H7 (cell line): ENCODE measurements at regions not wholly inside any gene's neighbourhood (a gene's known extent, or its start where the extent isn't known, plus 50 kb on each side); places are given as distances from the start of the nearest gene placed in this dataset.
A peak's percentile ranks its signal among the peaks of the same experiment; 100 is the strongest.
"Not testable (repeated sequence)": the region's sequence is repeated elsewhere in the genome, so short reads cannot be mapped to it uniquely, and the experiment has no call there.

Source experiments
- DNase-seq: peaks from one replicate; pipeline ENCODE4 v3.0.0; 2012
- H3K27me3 ChIP-seq: 2 replicates; pipeline ENCODE4 v1.6.0; 2011; ENCODE audit warnings: mild to moderate bottlenecking, low read length; ENCODE audit not compliant: control insufficient read depth, insufficient read depth
- H3K36me3 ChIP-seq: replicated peaks from 2 replicates; pipeline ENCODE4 v1.5.1; 2011; ENCODE audit warnings: low read length; ENCODE audit not compliant: control insufficient read depth, insufficient read depth
- H3K4me3 ChIP-seq: 2 replicates; pipeline ENCODE4 v1.5.1; 2011; ENCODE audit warnings: low read depth, mild to moderate bottlenecking, control low read depth, low read length, moderate library complexity; ENCODE audit not compliant: insufficient read depth

GRCh38 chr4:34953145-34953799 lies 1291.0 kb downstream of the ARAP2 start:
- Histone ChIP-seq H3K36me3 (no peaks in the 10 kb centered on the region), H3K27me3 (no peaks in the 10 kb centered on the region), H3K4me3 (no peak overlapping the region)
- DNase-seq: no peak

DNA sequence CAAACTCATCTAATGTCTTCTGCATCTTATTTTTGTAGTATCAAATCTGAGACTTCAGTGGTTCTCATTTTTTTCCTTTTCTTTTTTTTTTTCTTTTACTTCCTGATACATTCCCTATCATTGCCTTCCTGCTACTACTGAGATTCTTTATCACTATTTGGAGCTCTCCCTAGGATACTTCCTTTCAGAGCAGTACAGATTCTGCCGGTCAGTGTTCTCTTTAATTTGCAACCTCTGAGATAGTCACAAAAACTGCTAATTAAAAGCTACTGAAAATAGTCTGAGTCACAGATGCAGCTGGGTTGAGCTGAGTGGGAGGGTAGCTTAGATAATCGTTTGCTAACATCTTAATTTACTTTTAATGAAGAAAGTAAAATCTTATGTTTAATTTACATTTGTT lies 1279.7 kb downstream of the ARAP2 start:
- peak; percentile 1 for DNase-seq
- Histone ChIP-seq H3K27me3 (no peaks in the 10 kb centered on the region), H3K36me3 (no peaks in the 10 kb centered on the region), H3K4me3 (no peak overlapping the region)

- H3K36me3 ChIP-seq: no peaks in the 10 kb centered on the region
- H3K4me3 ChIP-seq: no peak overlapping the region
- DNase-seq: no peak
- no peaks in the 10 kb centered on the region for H3K27me3 ChIP-seq
Measured at GRCh38 chr4:34972189-34972588, 1272.1 kb downstream of the ARAP2 start.

GRCh38 chr4:34973650-34974312 lies 1270.5 kb downstream of the ARAP2 start:
- no peak overlapping the region for H3K4me3 ChIP-seq
- no peak for DNase-seq
- no peaks in the 10 kb centered on the region for H3K27me3 ChIP-seq
- H3K36me3 ChIP-seq: no peaks in the 10 kb centered on the region

DNA sequence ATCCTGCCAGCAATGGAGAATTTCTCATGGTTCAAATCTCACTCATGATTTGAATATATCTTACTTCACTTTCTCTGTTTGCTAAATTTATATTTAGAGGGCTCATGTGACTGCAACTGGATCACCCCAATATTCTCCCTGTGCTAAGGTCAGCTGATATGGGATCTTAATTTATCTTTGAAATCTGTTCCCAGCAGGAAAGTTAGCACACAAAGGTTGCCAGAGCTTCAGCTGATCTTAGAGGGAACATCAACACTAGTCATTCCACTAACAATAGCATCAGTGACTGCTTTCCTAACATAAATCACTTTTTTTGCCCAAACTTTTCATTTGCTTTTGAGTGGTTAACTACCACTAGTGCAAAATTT lies 1270.0 kb downstream of the ARAP2 start:
- Histone ChIP-seq H3K27me3 (no peaks in the 10 kb centered on the region), H3K36me3 (no peaks in the 10 kb centered on the region), H3K4me3 (no peak overlapping the region)
- no peak for DNase-seq

- not testable (repeated sequence) for H3K27me3 ChIP-seq, H3K4me3 ChIP-seq, H3K36me3 ChIP-seq, DNase-seq
Measured at GRCh38 chr4:35021222-35021621, 1223.1 kb downstream of the ARAP2 start.

DNA sequence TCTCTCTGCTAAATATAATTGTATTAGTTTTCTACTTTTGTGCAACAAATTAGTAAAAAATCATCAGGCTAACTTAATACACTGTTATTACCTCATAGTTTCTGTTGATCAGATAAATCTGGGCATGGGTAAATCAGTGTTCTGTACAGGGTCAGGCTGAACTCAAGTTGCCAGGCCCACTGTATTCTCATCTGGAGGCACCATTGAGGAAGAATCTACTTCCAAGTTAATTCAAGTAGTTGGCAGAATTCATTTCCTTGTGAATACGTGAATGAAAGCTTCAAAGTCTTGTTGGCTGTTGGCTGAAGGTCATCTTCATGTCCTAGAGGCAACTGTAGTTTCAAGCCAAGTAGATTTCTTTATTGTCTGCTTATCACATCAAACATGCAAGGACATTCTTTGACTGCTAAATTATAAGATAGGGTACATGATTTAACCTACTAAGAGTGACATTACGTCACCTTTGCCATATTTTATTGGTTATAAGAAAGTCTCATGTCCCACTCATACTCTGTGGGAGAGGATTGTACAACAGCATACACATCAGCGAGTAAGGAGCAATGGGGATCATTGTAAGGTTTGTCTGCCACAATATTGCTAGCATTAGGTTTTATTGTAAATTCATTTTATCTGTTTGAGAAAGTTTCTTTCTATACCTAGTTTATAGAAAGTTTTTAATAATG lies 1219.0 kb downstream of the ARAP2 start:
- no peaks in the 10 kb centered on the region for H3K27me3 ChIP-seq
- H3K4me3 ChIP-seq: no peak overlapping the region
- no peak for DNase-seq
- H3K36me3 ChIP-seq: no peaks in the 10 kb centered on the region

GRCh38 chr4:35038079-35038805 lies 1206.1 kb downstream of the ARAP2 start:
- no peak overlapping the region for H3K4me3 ChIP-seq
- H3K36me3 ChIP-seq: no peaks in the 10 kb centered on the region
- DNase-seq: peak; percentile 8
- H3K27me3 ChIP-seq: no peaks in the 10 kb centered on the region

DNA sequence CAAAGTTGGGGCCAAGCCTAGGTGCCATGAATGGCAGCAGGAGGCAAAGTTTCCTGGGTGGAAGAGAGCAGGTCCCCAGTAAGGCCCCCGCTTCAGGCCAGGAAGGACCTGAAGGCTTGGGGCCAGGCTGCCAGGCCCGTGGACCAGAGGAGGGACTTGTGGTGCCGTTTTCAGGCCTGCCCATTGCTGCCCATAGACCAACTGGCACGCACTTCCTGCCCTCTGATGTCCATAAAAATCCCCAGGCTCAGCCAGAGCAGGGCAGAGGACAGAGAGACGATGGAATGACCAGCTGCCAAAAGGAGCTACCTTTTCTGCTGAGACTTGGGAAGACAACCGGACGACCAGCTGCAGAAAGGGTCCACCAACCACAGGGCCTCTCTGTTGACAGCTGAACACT lies 1205.5 kb downstream of the ARAP2 start:
- no peak overlapping the region for H3K4me3 ChIP-seq
- no peaks in the 10 kb centered on the region for H3K36me3 ChIP-seq
- no peak for DNase-seq
- H3K27me3 ChIP-seq: no peaks in the 10 kb centered on the region

- no peaks in the 10 kb centered on the region for H3K36me3 ChIP-seq
- DNase-seq: no peak
Measured at GRCh38 chr4:35052546-35052945, 1191.8 kb downstream of the ARAP2 start.

DNA sequence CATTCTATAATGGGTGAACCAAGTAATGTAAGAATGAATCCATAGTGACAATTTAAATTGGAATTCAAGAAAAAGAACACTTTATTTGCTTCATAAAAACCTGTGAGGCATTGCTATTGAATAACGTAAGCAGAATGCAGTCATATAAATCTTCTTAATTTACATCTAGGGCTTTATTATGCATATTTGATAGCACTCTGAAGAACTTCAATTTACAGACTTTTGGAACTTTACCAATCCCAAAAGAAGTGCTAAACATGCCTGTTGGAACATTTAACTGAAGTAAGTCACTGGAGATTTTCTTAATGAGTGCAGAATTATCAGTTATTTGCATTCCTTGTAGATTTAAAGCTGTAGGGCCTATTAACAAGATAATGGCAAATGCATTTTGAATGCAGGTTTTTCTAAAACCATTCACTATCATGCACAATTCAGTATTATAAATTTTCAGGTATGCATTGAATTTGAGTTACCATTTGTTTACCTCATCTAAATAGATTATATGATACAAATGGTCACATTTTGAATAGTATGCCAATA lies 1181.2 kb downstream of the ARAP2 start:
- no peak overlapping the region for H3K4me3 ChIP-seq
- H3K27me3 ChIP-seq: no peaks in the 10 kb centered on the region

More at GRCh38 chr4:35052546-35052945, 1191.8 kb downstream of the ARAP2 start:
- no peaks in the 10 kb centered on the region for H3K27me3 ChIP-seq
- H3K4me3 ChIP-seq: no peak overlapping the region

GRCh38 chr4:35066406-35066805 lies 1177.9 kb downstream of the ARAP2 start:
- Histone ChIP-seq H3K27me3 (no peaks in the 10 kb centered on the region), H3K4me3 (no peak overlapping the region), H3K36me3 (no peaks in the 10 kb centered on the region)
- DNase-seq: no peak

More for the DNA sequence above, 1181.2 kb downstream of the ARAP2 start:
- no peaks in the 10 kb centered on the region for H3K36me3 ChIP-seq
- no peak for DNase-seq

DNA sequence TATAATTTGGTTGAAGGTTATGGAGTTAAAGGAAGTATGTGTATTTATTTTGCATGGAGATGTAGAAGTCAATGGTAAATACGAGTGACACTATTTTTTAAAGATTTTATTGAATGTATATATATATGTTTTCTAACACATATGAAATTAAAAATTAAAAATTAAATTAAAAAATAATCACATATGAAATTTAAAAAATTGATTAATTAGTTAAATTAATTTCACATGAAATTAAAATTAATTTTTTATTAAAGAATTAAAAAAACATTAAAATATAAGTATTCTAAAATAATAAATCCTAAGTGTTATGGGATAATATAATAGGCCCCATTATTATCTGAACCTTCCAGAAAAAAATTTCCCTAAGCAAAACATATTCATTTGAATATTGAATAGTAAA lies 1163.5 kb downstream of the ARAP2 start:
- H3K4me3 ChIP-seq: no peak overlapping the region
- H3K27me3 ChIP-seq: no peaks in the 10 kb centered on the region
- no peaks in the 10 kb centered on the region for H3K36me3 ChIP-seq
- DNase-seq: no peak

DNA sequence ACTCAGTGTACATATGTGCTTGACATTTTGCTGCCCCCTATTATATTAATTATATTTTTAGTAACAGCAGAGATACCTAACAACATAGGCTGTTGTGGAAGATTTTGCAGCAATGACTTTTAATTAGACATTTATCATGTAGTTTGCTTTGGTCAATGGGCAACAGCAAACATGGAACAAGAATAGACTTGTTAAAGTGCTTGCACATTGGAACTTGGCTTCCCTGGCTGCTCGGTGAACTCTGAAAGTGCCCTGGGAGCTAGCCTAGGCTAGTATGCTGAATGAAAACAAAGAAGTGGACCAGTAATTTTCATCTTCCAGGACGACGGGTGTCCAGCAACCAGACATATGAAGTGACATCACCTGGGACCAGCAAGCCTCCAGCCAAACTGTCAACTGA lies 1157.1 kb downstream of the ARAP2 start:
- DNase-seq: no peak
- H3K4me3 ChIP-seq: no peak overlapping the region
- no peaks in the 10 kb centered on the region for H3K36me3 ChIP-seq
- H3K27me3 ChIP-seq: no peaks in the 10 kb centered on the region
